Astrocyte (in vitro differentiated cells and primary cell): ENCODE measurements at regions not wholly inside any gene's neighbourhood (a gene's known extent, or its start where the extent isn't known, plus 50 kb on each side); places are given as distances from the start of the nearest gene placed in this dataset.

ENCODE experiments used
- CTCF ChIP-seq: IDR thresholded peaks from 2 replicates; pipeline ENCODE4 v1.5.1; 2011; ENCODE audit warnings: low read depth, mild to moderate bottlenecking, inconsistent platforms, low read length, moderate library complexity; ENCODE audit not compliant: insufficient read depth
- EZH2 ChIP-seq: IDR thresholded peaks from 2 replicates; pipeline ENCODE4 v1.6.1; 2012; ENCODE audit warnings: mild to moderate bottlenecking, low read length, inconsistent platforms; ENCODE audit not compliant: insufficient read depth

- TF ChIP-seq EZH2 (no peak), CTCF (no peak)
Measured at GRCh38 chr6:120290964-120291363, 941.4 kb upstream of the MAN1A1 start.
